ACHN (cell line): ENCODE measurements at regions not wholly inside any gene's neighbourhood (a gene's known extent, or its start where the extent isn't known, plus 50 kb on each side); places are given as distances from the start of the nearest gene placed in this dataset.

ENCODE experiments used
- DNase-seq: peaks from one replicate; pipeline ENCODE4 v3.0.0-alpha.2; 2015
- in situ Hi-C: cut with HindIII; loops from 2 replicates; pipeline ENCODE4 v1.10.0; 2017; ENCODE audit warnings: low sequenced_read_pairs, low pct_ligation_motif_present, low pct_unique_long_range_greater_than_20kb

GRCh38 chr16:65773301-65773874 is 593.1 kb upstream of the CDH5 start:
- no peak for DNase-seq
- in situ Hi-C loops = no loop called here

- in situ Hi-C loops = no loop called here
These were observed 594.3 kb upstream of the CDH5 start for GRCh38 chr16:65772134-65772732.

GRCh38 chr16:65771707-65772106 is 594.8 kb upstream of the CDH5 start:
- in situ Hi-C loops = no loop called here
- DNase-seq = no peak

More at GRCh38 chr16:65772134-65772732, 594.3 kb upstream of the CDH5 start:
- no peak for DNase-seq

GRCh38 chr16:65770752-65771151 is 595.7 kb upstream of the CDH5 start:
- no peak for DNase-seq
- in situ Hi-C loops = no loop called here

GRCh38 chr16:65769776-65770438 is 596.6 kb upstream of the CDH5 start:
- DNase-seq = no peak
- in situ Hi-C loops = no loop called here

GRCh38 chr16:65769055-65769465 is 597.4 kb upstream of the CDH5 start:
- no peak for DNase-seq
- in situ Hi-C loops = no loop called here

- no peak for DNase-seq
- in situ Hi-C loops = no loop called here
These were observed 599.4 kb upstream of the CDH5 start for GRCh38 chr16:65767125-65767524.

- no peak for DNase-seq
- in situ Hi-C loops = no loop called here
These were observed 602.7 kb upstream of the CDH5 start for GRCh38 chr16:65763640-65764305.

- in situ Hi-C loops = no loop called here
These were observed 605.6 kb upstream of the CDH5 start for GRCh38 chr16:65760874-65761273.

GRCh38 chr16:65758620-65759019 is 607.9 kb upstream of the CDH5 start:
- in situ Hi-C loops = no loop called here
- no peak for DNase-seq

More at GRCh38 chr16:65760874-65761273, 605.6 kb upstream of the CDH5 start:
- no peak for DNase-seq

- DNase-seq = no peak
- in situ Hi-C loops = no loop called here
These were observed 609.4 kb upstream of the CDH5 start for GRCh38 chr16:65757064-65757463.

- in situ Hi-C loops = no loop called here
- no peak for DNase-seq
These were observed 610.3 kb upstream of the CDH5 start for GRCh38 chr16:65756163-65756562.

- in situ Hi-C loops = no loop called here
These were observed 611.4 kb upstream of the CDH5 start for GRCh38 chr16:65754820-65755691.

GRCh38 chr16:65752522-65752844 is 614.0 kb upstream of the CDH5 start:
- no peak for DNase-seq
- in situ Hi-C loops = no loop called here

More at GRCh38 chr16:65754820-65755691, 611.4 kb upstream of the CDH5 start:
- no peak for DNase-seq

GRCh38 chr16:65751622-65752521 is 614.6 kb upstream of the CDH5 start:
- DNase-seq = no peak

GRCh38 chr16:65749506-65749905 is 617.0 kb upstream of the CDH5 start:
- in situ Hi-C loops = no loop called here

More at GRCh38 chr16:65751622-65752521, 614.6 kb upstream of the CDH5 start:
- in situ Hi-C loops = no loop called here

GRCh38 chr16:65746941-65747340 is 619.5 kb upstream of the CDH5 start:
- in situ Hi-C loops = no loop called here
- DNase-seq = no peak

More at GRCh38 chr16:65749506-65749905, 617.0 kb upstream of the CDH5 start:
- no peak for DNase-seq
